NCI-H2227 (cell line): ENCODE measurements at regions not wholly inside any gene's neighbourhood (a gene's known extent, or its start where the extent isn't known, plus 50 kb on each side); places are given as distances from the start of the nearest gene placed in this dataset.
"Not testable (repeated sequence)": the region's sequence is repeated elsewhere in the genome, so short reads cannot be mapped to it uniquely, and the experiment has no call there.

Experiments
- DNase-seq: peaks from one replicate; lab custom pipeline; 2025; ENCODE audit not compliant: unreplicated experiment; lab: John Stamatoyannopoulos, UW

DNA sequence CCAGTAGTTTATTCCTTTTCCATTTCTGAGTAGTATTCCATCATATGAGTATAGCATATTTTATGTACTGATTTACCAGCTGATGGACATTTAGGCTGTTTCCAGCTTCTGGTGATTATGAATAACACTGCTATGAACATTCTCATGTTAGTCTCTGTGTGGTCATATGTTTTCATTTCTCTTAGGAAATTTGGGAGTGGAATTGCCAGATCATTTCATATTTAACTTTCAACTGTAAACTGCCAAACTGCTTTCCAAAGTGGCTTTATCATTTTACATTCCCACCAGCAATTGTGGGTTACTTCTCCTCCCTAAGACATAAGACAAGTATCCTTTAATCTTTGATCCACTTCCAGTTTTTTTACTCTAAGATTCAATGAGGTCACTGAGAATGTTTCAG, 85.7 kb upstream of the RALGPS2 start:
- no peak for DNase-seq

DNA sequence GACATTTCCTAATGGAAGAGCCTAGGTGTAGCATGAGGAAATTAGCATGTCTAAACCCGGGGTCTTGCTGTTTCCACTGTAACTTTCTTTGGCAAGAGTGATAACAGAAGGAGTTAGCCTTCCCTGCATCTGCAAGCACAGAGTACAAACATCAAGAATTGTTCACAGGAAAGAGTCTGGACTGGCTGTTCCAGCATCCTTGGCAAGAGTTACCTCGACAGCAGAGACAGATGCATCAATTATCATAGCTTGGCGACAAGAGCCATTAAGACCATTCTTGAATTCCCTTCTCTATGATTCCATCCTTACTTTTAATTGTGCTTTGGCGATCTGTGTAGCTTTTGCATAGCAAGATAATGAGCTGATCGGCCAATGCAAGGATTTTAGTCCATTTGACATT, 82.8 kb upstream of the RALGPS2 start:
- no peak for DNase-seq

DNA sequence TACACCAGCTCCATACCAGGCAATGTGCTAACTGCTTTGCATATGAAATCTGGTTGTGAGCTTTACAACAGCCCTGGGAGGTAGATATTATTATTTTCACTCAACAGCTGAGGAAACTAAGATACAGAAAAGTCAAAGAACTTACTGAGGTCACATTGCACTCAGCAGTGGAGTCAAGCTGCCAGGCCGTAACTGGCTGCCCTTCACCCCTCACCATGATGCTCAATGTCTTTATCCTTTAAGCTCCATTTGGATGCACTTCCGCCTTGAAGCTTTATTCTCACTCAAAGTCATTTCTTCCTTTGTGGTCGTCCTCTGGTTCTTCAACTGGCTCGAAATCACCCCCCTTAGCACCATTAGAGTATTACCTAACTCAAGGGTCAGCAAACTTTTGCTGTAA, 81.7 kb upstream of the RALGPS2 start:
- no peak for DNase-seq

DNA sequence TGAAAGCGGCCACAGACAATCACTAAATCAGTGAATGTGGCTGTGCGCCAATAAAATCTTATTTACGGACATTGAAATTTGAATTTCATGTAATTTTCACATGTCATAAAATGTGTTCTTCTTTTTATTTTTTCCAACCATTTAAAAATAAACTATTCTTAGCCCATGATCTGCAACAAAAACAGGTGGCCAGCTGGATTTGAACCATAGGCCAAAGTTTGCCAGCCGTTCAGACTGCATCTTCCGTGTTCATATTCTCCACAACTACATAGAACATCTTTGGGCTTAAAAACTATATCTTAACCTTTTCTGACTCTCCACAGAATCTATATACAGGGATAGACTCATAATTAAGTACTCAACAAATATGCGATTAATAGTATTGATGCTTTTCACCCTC, 81.2 kb upstream of the RALGPS2 start:
- no peak for DNase-seq

DNA sequence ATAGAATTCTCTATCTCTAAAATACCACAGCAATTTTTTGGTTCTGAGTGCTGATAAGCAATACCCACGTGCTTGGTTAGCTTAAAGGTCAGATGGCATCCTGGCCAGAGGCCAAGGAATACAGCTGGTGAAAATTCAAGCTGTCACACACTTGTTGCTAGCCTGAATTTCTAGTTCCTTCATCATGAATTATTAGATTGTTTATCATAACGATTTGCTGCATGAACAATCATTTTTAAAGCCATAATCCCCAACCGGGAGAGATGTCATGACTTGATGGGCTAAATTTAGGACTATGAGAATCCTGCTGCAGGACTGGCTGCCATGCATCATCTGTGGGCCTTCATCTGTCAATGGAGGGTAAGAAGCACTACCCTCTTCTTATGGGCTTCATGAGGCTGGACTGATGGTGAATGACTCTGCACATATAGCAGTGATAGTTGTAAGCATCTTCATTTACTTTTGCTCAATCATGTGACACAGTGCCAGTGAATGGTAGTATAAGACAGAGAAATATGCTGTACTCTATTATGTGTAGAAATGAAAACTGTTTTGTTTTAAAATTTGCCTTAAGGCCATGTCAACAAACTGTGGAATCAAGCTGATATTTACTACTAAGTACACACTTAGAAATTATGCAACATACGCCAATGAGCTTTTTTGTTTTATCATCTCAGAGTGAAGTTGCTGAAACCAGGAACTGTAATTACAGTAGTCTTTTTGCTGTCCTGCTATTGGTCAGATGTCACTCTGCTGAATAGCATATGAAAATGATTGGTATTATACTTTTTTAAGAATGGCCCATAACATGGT, 80.5 kb upstream of the RALGPS2 start:
- DNase-seq = peak; percentile 35

DNA sequence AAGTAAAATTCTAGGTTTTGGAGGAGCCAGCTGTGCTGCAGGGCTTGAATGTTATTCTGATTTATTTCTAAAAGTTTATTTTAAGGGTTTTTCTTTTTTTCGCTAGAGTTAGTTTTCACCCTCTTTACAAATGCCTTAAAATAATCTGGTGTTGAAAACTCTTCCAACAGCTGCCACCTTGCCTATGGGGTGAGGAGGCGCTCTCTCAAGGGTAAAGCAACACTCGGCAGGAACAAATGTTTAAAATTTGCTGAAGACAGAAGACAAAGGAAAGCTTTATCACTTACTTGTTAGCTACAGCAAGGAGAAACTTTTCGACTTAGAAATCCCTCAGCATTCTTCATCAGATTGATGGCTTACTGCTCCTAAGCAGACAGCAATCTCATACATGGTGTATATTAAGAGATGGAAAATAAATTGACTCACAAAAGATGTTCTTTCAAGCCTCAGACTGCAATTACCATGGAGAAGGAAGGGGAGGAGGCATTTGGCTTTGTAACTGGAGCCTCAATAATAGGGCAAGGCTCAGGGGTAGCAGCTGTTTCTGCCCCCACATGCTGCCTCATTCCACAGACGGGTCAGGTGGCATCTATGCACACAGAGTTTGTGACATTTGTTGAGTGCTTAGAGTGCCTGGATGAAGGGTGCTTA, 79.8 kb upstream of the RALGPS2 start:
- peak; percentile 77 for DNase-seq

DNA sequence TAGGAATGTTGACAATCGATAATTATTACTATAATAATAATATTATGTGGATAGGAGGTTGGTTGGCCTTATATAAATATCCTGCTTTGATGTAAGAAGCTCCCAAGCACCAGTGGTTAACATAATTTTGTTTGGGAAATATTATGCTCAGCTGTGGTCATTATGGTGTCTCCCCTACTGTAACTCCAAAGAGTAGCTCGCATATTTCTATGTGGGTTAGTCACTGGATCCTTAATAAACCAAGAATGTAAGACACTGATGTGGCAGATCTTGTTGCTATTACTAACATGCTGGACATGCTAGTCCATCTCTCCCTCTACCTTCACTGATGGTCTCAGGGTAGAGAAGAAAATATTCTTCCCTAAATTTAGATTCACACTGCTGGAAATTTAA, 79.2 kb upstream of the RALGPS2 start:
- no peak for DNase-seq

DNA sequence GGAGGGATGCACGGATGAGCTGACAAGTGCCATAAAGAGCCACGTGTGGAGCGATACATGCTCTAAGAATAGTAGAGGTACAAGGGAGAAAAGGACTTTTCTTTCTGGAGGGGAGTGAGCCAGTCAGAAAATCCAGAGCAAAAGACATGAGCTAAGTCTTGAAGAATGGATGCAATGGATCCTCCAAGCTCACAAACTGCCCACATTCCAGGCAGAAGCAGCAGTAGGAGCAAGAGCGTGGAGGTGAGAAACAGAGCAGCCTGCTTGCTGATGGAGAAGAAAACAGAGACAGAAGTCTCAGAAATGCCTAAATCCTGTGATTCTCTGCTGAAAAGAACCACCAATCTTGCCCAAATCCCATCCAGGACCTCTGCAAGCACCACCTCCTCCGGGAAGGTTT, 78.2 kb upstream of the RALGPS2 start:
- no peak for DNase-seq

DNA sequence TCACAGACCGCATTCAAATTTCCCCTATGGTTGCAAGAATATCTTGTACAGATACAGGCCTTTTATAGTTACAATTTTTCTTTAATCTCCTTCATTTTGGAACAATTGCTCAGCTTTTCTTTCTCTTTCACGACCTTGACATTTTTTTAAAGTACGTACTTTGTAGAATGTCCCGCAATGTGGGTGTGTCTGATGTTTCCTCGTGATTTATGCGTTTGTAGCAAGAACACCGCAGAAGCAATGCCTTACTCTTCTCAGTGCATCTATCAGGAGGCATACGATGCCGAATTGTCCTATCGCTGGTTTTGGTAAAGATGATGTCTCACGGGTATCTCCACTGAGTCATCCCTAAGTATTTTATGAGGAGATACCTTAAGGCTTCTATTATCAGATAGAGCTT, 76.9 kb upstream of the RALGPS2 start:
- DNase-seq = no peak

DNA sequence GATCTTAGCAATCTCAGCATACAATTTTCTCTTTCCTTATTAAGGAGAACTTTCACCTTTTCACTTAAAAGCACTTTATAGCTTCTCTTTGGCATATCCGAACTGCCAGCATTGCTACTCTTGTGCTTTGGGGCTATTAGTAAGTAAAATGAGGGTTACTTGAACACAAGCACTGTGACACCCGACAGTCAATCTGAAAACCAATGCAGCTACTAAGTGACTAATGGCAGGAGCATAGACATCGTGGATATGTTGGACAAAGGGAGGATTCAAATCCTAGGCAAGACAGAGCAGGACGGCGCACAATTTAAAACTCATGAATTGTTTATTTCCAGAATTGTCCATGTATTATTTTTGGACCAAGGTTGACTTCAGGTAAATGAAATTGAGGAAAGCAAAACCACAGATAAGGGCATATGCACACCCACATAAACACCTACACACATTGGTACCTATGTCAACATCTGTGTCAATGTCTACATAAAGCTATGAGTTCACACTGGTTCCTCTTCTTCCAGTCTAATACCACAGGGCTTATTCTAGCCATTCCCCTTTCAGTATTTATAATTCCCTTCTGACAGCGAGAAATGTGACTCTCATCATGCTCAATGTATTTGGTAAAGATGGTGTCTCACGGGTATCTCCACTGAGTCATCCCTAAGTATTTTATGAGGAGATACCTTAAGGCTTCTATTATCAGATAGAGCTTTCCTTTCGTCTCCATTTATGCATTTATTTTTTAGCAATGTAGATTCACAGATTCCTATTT, 75.3 kb upstream of the RALGPS2 start:
- no peak for DNase-seq

DNA sequence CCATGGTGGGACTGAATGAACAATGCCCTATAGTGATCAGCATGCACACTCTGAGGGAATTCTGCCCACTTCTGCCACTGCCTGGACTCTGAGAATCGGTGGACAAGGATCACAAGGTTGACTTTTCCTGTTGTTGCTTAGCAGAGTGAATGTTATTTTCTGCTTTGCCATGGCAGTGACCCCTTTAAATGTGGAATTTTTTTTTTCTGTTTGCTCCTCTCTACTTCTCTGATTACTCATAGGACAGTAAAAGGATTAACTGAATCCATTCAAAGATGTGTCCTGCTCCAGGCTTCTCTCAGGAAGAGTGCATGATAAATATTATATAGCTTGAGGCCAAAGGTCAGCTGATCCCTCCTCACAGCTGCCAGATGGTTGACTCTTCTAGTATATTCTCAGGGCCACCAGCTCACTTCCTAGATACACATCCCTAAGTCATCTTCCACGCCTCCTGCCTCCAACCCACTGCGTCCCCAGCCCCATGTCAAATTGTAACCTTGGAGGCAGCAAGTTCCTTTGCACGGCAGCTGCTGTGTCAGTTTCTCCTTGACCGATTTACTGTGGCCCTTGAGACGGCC, 74.0 kb upstream of the RALGPS2 start:
- no peak for DNase-seq

DNA sequence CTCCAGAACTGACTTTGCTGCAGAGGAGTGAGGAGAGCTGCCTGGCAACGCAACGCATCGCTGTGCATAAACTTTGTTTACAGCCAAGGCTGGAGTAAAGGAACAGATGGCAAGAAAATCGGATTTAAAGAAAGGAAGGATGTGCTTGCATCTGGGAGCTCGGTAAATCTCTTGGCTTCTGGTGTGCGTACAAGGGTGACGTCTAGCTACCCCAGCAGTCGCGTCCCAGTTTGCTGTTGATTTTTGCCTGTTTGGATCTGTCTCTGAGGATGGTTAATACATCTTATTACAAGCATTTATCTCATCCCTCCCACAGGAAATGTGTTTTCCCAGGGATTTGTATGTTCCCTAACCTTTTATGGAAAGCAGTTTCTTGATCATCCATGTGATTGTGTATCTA, 73.3 kb upstream of the RALGPS2 start:
- DNase-seq = peak; percentile 8

DNA sequence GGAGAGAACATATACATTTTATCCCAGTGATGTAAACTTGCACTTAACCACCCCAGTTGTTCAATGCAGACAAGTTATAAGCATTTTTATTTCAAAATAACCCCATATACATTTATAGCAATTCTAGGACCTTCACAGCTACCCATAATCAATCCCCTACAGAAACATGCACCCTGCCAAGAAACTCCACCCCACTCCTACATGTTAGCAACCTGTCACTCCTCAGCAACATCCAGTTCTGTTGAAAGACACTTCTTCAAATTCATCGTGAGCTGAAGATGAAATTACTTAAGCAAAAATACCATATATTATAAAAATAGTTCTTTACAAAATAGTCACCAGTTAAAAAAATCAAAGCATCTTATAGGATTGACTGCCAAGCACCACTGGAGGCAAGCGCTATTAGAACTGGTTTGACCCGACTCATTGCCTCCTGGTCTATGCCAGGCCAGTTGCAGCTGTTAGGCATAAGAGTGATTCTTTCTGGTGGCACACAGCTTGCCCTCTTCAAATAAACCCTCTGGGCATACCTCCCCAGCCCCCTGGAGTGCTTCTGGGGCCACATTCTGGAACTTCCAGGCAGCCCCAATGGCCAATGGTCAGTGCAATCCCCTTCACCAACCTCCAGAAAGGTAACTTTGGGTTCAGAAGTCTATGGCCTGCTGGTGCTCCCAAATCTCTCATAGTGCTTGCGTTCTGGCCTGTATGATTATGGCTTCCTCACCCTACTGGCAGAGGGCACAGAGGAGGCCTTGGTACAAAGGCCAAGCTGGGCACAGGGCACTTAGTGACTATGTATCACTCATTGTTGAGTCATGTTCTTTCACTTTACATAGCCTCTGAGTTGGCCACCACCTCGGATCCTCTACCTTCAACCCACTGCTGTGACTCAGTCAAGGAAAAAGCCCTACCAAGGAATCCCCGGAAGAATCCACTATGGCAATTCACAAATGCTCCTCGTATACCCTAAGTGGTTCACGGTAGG, 72.2 kb upstream of the RALGPS2 start:
- no peak for DNase-seq

DNA sequence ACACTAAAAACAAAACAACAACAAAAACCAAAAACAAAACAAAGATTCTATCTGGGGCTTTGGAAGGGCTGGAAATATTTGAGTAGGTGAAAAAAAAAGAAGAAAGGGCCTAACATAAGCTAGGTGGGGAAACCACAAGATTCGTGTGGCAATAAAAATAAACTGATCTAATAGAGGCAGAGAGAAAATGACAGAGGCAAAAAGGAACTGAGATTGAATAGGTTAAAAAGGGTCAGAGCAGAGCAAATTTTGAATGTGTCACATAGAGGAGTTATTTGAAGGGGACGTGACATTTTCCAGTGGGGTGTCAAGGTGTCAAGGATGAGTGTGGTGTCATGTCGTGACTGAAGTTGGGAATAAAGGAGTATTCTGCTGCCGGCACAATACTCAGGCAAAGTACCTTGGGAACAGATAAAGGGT, 65.2 kb upstream of the RALGPS2 start:
- no peak for DNase-seq

DNA sequence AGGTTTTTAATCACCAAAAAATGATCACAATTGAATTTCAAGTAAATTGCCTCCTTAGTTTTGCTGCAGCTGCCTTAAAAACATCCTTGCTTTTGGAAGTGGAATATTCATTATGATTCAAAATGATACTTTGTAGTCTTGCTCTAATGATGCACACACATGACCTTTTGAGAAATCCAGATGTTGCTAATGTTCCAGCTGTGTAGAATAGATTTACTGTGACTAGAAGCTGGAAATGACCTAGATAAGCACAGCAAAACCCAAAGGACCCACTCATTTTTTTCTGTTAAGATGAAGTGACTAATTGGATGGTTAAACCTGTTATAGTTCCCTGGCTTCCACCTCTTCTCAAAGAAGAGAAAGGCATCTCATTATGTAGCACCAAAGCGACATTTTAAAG, 64.6 kb upstream of the RALGPS2 start:
- DNase-seq = no peak

DNA sequence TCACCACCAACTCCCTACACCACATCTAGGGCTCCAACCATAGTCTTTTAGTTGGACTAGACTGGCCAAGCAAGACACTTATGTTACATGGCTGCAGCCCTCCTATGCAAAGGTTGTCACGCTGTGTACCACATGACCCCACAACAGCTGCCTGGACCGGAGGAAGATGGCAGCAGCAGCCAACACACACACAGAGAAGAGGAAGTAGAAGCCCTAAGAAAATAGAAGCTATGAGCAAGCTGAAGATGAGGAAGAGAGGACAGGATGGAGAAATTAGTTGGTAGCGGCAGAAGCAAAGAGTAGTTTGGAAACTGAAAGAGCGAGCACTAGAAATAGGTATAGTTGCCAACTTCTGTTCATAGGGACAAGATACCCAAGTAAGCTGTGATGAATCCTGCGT, 60.8 kb upstream of the RALGPS2 start:
- DNase-seq = no peak

DNA sequence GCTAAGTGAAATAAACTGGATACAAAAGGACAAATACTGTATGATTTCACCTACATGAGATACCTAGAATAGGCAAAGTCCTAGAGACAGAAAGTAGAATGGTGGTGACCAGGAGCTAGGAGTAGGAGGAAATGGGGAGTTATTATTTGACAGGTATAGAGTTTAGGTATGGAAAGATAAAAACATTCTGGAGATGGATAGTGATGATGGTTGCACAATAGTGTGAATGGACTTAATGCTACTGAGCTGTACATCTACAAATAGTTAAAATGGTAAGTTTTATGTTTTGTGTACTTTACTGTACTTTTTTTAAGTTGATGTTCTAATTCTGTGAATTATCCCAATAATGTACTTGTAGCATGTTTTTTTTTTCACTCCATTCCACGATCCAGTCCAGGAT, 59.5 kb upstream of the RALGPS2 start:
- DNase-seq = no peak

DNA sequence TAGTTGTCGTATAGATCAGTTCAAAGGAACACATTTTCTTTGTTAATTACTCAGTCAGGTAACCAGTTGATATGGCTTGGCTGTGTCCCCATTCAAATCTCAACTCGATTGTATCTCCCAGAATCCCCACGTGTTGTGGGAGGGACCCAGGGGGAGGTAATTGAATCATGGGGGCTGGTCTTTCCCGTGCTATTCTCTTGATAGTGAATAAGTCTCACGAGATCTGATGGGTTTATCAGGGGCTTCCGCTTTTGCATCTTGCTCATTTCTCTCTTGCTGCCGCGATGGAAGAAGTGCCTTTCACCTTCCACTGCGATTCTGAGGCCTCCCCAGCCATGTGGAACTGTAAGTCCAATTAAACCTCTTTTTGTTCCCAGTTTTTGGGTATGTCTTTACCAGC, 58.2 kb upstream of the RALGPS2 start:
- not testable (repeated sequence) for DNase-seq

DNA sequence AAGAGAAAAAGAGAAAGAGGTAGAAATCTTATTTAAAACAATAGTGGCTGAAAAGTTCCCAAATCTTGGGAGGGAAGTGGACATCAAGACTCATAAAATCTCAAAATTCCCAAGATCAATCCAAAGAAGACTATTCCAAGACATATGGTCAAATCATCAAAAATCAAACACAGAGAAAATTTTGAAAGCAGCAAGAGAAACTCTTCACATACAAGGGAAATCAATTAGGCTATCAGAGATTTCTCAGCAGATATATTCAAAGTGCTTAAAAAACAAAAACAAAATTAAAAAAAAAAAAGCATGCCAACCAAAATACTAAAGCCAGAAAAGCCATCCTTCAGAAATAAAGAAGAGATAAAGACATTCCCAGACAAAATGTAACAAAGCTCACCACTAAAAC, 52.6 kb upstream of the RALGPS2 start:
- no peak for DNase-seq

DNA sequence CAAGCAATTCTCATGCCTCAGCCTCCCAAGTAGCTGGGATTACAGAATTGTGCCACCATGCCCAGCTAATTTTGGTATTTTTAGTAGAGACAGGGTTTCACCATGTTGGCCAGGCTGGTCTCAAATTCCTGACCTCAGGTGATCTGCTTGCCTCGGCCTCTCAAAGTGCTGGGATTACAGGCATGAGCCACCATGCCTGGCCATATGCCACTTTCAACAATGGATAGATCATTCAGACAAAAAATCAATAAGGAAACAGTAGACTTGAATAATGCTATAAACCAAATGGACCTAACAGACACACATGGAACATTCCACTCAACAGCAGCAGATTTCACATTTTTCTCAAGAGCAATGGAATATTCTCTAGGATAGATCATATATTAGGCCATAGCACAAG, 50.5 kb upstream of the RALGPS2 start:
- not testable (repeated sequence) for DNase-seq
